Right forelimb (tissue), 1 donor: ENCODE measurements at regions not wholly inside any gene's neighbourhood (a gene's known extent, or its start where the extent isn't known, plus 50 kb on each side); places are given as distances from the start of the nearest gene placed in this dataset.

Experiments
- DNase-seq: peaks from one replicate; pipeline ENCODE4 v3.0.0-alpha.2; 2018

- DNase-seq = no peak
Measured at GRCh38 chr12:91914701-91915100, 230.9 kb downstream of the BTG1 start.

GRCh38 chr12:91913651-91914050 is 232.0 kb downstream of the BTG1 start:
- DNase-seq = no peak

DNA sequence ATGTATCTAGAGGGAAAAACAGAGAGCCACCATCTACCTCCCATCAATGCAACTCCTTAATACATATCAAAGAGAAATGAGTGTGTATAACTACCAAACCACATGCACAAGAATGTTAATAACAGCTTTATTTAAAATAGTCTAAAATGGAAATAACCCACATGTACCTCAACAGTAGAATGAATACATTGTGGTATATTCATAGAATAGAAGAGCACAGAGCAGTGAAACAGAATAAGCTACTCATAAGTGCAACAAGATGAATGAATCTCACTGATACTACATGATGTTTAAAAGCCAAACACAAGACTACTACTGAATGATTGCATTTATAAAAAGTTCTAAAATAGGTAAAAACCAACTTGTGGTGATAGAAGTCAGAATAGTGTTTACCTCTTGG is 232.5 kb downstream of the BTG1 start:
- DNase-seq = no peak

DNA sequence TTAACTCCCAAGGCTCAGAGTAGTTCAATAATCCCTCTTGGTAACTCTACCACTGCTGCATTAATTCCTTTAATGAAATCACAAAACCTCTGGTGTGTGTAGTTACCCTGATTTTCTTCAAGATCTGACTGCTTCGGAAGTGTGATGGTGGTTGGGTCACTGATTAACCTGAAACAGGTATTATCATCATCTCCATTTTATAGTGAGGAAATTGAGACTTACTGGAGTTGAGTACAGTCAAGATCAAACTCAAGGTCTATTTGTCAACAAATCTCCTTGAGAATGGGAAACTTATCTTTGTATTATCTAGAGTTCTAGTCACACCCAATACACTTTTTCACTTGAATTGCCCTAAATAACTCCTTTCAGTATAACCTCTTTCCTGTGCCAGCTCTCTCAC is 233.5 kb downstream of the BTG1 start:
- no peak for DNase-seq

- DNase-seq = no peak
Measured at GRCh38 chr12:91910871-91911388, 234.7 kb downstream of the BTG1 start.

DNA sequence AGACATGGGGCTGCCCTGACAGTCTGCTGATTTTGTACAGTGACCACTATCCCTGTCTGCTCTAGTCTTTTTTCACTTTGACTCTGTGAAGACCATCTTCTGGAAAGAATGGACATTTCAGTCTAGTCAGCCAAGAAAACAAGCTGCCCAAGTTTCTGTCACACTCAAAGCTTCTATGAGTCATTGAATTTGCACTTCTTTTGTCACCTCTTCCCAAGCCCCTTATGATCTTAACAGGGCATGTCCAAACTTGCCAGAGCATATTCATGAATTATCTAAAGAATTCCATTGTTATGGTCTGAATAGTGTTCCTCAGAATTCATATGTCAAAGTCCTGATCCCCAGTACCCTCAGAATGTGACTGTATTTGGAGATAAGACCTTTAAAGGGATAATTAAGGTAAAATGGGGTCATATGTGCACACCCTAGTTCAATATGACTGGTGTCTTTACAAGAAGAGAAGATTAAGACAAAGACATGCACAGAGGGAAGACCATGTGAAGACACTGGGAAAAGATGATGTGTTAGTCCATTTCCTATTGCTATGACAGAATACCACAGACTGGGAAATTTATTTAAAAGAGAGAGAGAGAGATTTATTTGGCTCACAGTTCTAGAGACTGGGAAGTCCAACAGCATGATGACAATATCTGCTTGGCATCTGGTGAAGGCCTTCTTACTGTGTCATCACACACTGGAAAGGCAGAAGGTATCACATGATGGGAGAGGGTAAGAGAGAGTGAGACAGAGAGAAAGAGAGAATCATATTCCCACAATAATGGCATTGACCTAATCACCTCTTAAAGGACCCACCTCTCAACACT is 242.6 kb downstream of the BTG1 start:
- no peak for DNase-seq

- DNase-seq = no peak
Measured at GRCh38 chr12:91901381-91902074, 244.1 kb downstream of the BTG1 start.

DNA sequence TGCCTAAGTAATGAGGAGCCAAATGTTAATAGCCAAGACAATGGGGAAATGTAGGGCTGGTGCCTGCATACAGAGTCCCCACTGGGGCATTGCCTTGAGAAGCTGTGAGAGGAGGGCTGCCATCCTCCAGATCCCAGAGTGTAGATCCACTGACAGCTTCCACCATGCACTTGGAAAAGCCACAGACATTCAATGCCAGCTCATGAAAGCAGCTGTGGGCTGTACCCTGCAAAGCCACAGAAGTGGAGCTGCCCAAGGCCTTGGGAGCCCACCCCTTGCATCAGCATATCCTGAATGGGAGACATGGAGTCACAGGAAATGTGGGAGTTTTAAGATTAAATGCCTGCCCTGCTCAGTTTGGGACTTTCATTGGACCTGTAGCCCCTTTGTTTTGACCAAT is 244.7 kb downstream of the BTG1 start:
- no peak for DNase-seq

DNA sequence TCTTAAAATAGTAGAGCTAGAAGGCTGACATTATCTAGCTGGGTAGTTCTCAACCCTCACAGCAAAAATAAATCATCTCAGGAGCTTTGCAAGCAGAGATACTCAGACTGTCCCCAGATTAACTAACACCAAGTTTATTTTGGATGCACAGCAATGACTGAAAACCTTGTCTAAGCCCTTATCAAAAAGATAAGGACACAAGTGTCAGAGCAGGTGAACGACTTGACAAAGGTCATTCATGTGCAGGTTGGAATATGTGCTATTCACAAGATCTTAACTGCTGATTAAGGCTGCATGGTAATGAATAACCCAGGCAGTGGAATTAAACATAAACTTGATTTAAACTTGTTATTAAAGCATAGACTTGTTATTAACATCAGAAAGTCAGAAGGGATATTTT is 246.6 kb downstream of the BTG1 start:
- no peak for DNase-seq

DNA sequence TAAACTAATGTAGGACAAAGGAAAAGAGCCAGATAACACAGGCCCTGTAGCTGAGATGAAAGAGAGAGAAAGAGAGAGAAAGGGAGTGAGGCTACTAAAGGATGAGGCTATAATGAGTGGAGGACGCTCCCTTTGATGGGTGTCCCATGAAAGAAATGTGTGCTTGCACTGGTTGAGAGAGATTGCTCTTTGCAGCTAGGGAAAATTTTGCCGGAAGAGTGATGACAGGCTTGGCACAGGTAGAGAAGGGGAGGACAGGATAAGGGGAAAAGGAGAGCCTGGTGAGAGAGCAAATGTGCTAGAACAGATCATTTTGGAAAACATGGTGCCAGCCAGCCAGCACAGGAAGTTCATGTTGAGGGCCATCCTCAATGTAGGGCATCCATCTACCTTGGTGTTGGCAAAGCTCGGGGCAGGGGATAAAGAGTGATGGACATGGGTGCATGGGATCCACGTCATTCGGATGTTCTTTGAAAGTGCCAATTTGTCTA is 248.6 kb downstream of the BTG1 start:
- DNase-seq = no peak

- no peak for DNase-seq
Measured at GRCh38 chr12:91896286-91897024, 249.2 kb downstream of the BTG1 start.

GRCh38 chr12:91894911-91895310 is 250.7 kb downstream of the BTG1 start:
- DNase-seq = no peak

DNA sequence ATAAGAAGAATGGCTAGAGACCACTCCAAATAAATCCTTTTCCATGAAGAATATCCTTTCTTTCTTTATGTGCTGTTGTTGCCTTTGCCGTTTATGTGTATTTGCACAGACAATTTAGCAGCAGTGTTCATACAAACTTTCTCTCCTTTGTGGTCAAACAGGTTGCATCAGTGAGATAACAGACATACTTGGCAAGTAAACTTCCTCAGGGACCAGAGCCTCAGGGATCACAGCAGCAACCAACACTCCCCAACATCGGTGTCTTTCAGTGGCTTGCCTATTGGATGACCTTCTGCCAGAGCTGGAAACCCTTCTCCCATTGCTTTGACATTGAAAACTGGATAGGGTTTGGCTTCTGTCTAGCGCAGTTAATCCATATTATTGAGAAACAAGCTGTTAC is 252.2 kb downstream of the BTG1 start:
- no peak for DNase-seq

GRCh38 chr12:91892081-91892855 is 253.4 kb downstream of the BTG1 start:
- DNase-seq = no peak

- no peak for DNase-seq
Measured at GRCh38 chr12:91890742-91891141, 254.9 kb downstream of the BTG1 start.

GRCh38 chr12:91889910-91890309 is 255.7 kb downstream of the BTG1 start:
- DNase-seq = no peak

DNA sequence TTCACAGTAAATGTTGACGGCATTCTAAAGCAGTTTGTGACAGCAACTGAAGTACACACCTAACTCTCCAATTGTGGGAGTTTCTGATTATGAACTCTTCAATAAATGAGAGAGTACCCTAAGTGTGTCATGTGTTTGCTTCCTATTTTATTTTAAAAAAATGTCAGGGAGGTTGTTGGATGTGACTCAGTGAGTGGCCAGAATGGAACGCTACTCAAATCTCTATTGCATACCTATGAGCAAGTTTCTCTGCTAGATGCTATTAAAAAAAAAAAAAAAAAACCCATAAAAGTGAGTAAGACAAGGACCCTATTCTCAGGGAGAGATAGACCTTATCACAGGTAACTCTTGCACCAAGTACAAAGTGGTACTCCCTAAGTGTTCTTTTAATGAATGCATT is 256.6 kb downstream of the BTG1 start:
- DNase-seq = no peak

DNA sequence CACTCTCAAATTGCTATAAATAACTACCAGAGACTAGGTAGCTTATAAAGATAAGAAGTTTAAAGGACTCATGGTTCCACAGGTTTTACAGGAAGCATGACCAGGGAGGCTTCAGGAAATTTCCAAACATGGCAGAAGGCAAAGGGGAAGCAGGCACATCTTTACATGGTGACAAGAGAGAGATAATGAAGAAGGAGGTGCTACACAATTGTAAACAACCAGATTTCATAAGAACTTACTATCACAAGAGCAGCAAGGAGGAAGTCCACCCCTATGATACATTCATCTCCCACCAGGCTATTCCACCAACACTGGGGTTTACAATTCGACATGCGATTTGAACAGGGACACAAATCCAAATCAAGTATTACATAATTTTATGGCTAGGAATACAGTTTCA is 257.7 kb downstream of the BTG1 start:
- no peak for DNase-seq

GRCh38 chr12:91885851-91886731 is 259.6 kb downstream of the BTG1 start:
- no peak for DNase-seq

DNA sequence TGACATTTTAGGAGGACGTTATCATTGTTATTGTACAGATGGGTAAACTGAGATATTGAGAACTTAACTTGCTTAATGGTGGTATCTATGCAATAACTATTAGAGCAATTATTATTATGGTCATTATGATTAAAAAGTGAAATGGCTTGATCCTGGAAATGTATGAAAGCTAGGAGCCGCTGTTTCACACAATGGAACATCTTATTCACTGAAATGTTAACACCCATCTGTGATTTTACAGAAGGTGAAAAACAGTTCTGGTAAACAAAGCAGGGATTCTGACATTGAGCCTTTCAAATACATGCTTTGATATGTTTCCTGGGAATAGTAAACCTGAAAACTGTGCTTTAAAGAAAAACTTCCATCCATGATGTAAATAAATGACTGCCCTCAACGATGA is 261.4 kb downstream of the BTG1 start:
- no peak for DNase-seq

DNA sequence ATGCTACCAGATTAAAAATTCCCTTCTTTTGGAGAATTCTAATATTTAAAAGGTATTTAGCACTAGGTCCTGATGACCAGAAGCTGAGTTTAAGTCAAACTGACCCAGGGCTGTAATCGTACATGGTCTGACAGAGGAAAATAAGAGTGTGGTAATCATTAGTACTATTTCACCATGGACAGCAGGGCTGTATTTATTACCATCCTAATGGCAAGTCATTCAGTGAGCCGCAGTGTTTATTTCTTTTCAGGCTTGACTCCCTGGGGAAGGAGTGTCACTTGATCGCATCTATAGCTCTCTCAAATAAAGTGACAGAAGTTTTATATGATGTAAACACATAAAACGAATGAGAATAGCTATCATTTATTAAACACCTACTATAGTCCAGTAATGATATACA is 261.8 kb downstream of the BTG1 start:
- no peak for DNase-seq

- DNase-seq = no peak
Measured at GRCh38 chr12:91882910-91883309, 262.7 kb downstream of the BTG1 start.
